Mesodermal cell (in vitro differentiated cells): ENCODE measurements at regions not wholly inside any gene's neighbourhood (a gene's known extent, or its start where the extent isn't known, plus 50 kb on each side); places are given as distances from the start of the nearest gene placed in this dataset.

Experiments used
- H3K27ac ChIP-seq: 2 replicates; pipeline ENCODE4 v1.7.0; 2013; ENCODE audit warnings: mild to moderate bottlenecking, low read depth, low read length, moderate library complexity; ENCODE audit not compliant: severe bottlenecking
- H3K36me3 ChIP-seq: 2 replicates; pipeline ENCODE4 v1.7.1; 2013; ENCODE audit warnings: mild to moderate bottlenecking, low read length, moderate library complexity; ENCODE audit not compliant: control insufficient read depth, insufficient read depth
- H3K4me1 ChIP-seq: one replicate; pipeline ENCODE4 v1.7.1; 2013; ENCODE audit warnings: mild to moderate bottlenecking, low read length; ENCODE audit not compliant: insufficient read depth, control insufficient read depth, poor library complexity, severe bottlenecking
- H3K4me3 ChIP-seq: 2 replicates; pipeline ENCODE4 v1.7.0; 2013; ENCODE audit warnings: low read length, control low read depth, mild to moderate bottlenecking; ENCODE audit not compliant: insufficient read depth, poor library complexity, severe bottlenecking; ENCODE audit errors: extremely low read depth
- H3K9me3 ChIP-seq: 2 replicates; pipeline ENCODE4 v1.7.1; 2013; ENCODE audit warnings: mild to moderate bottlenecking, low read length, moderate library complexity; ENCODE audit not compliant: control insufficient read depth
- WGBS, 2 experiments: methylation state at CpG; one replicate each; pipeline ENCODE4 v1.1.5; 2013; ENCODE audit warnings: missing lambda C conversion rate in 2 of 2; ENCODE audit not compliant: insufficient coverage in 2 of 2; 5-methylcytosine and 5-hydroxymethylcytosine counted together

DNA sequence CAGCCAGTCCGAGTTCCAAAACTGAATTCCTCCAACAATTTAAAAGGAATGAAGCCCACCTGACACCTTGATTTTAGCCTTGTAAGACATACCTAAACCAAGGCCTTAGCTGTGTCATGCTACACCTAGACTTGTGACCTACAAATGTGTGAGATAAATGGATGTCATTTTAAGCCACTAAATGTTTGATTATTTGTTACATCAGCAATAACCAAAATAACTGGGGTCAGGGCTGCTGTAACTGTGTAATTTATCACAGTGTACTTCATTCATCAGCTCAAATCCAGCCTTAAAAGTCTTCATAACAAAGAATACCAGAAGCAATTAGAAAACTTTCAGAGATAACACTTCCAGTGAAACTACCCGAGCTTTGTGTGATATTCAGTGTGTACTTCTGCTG, 673.0 kb upstream of the ANO3 start:
- H3K4me3 ChIP-seq: no peak overlapping the region
- no peak overlapping the region for H3K27ac ChIP-seq
- H3K4me1 ChIP-seq: no peaks in the 10 kb centered on the region
- H3K9me3 ChIP-seq: no peaks in the 10 kb centered on the region
- 83% methylated on average over 1 of the region's 2 CpGs; no CpG with 5 or more reads in 1 of the 2 experiments for WGBS, 2 experiments
- H3K36me3 ChIP-seq: no peaks in the 10 kb centered on the region

DNA sequence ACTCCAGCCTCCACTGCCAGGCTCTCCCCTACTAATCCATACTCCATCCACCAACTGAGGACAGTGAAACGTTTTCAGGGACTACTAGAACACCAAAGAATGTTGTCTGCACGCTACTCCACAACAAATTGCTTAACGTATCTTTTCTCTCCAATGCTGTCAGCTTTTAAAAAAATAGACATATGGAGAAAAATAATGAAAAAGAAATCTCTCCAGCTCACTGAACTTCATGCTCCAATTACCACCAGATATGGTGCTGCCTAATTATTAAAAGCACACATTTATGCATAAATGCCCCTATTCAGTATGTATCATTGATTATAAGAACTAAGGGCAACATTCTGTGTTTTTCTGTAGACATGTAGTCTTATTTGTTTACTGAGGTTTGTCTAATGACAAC, 672.2 kb upstream of the ANO3 start:
- H3K4me1 ChIP-seq: no peaks in the 10 kb centered on the region
- H3K4me3 ChIP-seq: no peak overlapping the region
- no peaks in the 10 kb centered on the region for H3K36me3 ChIP-seq
- H3K9me3 ChIP-seq: no peaks in the 10 kb centered on the region
- H3K27ac ChIP-seq: no peak overlapping the region
- WGBS, 2 experiments: no CpG with 5 or more reads among the region's 3 CpGs

DNA sequence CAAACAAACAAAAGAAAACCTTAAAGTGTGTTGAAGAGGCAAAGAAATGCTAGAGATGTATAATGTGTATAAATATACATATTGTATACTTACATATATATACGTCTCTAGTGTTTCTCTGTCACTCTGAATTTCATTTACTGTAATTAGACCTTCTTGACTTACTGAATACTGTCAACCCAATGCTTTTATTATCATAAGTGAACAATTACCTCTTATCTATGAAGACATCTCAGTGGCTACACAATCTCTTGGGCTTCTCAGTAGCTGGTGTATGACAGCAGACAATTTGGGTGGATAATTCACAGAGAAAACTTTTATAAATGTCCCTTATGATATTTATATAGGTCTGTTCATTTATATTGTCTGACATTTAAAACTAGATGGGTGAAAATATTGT, 664.1 kb upstream of the ANO3 start:
- no peak overlapping the region for H3K27ac ChIP-seq
- no peaks in the 10 kb centered on the region for H3K36me3 ChIP-seq
- WGBS, 2 experiments: no CpG with 5 or more reads among the region's 1 CpG
- H3K9me3 ChIP-seq: no peaks in the 10 kb centered on the region
- no peak overlapping the region for H3K4me3 ChIP-seq
- H3K4me1 ChIP-seq: no peaks in the 10 kb centered on the region

DNA sequence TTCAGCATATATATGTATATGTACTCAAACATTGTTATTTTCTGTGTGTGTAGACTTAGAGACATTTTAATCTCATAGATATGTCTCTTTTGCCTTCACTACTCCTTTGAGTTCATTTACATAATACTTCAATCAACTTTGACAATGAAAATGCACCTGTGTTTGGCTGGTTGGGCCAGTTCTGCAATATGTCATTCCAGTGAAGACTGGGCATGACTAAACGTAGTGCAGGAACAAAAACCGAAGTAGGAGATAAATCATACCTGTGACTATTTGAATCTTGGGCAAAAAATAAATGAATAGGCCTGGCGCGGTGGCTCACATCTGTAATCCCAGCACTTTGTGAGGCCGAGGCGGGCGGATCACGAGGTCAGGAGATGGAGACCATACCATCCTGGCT, 640.0 kb upstream of the ANO3 start:
- H3K4me1 ChIP-seq: no peaks in the 10 kb centered on the region

DNA sequence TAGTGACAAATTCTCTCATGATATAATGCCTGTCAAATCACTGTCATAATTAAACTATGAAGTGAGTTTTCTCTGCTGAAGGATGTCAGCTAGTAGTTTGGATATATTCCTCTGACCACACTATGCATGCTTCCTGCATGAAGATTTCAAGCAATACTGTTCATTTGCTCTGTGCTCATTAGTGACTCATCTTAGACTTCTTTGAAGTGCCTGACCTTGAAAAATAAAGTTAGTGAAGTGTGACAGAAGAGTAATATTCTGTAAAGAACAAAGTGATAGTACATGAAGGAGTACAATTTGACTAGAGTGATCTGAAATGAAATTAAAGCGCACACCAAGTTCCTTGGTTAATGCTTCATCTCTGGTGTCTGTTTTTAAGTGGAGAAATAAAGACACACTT, 629.5 kb upstream of the ANO3 start:
- Histone ChIP-seq H3K4me1 (no peaks in the 10 kb centered on the region), H3K36me3 (no peaks in the 10 kb centered on the region), H3K4me3 (no peak overlapping the region), H3K9me3 (no peaks in the 10 kb centered on the region), H3K27ac (no peak overlapping the region)
- WGBS, 2 experiments: 86 to 100% methylated on average over 1 of the region's 1 CpG

More for the DNA sequence above, 640.0 kb upstream of the ANO3 start:
- no peaks in the 10 kb centered on the region for H3K36me3 ChIP-seq
- H3K4me3 ChIP-seq: no peak overlapping the region
- H3K27ac ChIP-seq: no peak overlapping the region
- H3K9me3 ChIP-seq: no peaks in the 10 kb centered on the region
- 88 to 98% methylated on average over 6 to 7 of the region's 8 CpGs for WGBS, 2 experiments

DNA sequence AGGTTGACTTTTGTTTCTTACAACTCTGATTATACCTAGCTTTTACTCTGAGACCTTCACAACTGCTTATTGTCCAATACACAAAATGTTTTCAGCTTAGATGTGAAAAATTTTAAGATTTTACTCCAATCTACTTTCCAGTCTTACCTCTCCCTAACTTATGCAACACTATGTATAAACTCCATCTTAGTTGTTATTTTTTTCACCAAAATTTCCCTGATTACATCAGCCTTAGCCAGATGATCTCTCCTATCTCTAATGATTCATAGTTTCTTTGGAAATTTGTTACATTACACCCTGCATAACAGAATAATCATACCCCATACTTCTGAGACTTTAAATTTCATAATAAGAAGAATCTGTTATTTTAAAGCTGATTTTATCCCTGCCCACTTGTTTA, 621.0 kb upstream of the ANO3 start:
- no peak overlapping the region for H3K4me3 ChIP-seq
- no peak overlapping the region for H3K27ac ChIP-seq
- H3K9me3 ChIP-seq: no peaks in the 10 kb centered on the region
- no peaks in the 10 kb centered on the region for H3K4me1 ChIP-seq
- H3K36me3 ChIP-seq: no peaks in the 10 kb centered on the region

DNA sequence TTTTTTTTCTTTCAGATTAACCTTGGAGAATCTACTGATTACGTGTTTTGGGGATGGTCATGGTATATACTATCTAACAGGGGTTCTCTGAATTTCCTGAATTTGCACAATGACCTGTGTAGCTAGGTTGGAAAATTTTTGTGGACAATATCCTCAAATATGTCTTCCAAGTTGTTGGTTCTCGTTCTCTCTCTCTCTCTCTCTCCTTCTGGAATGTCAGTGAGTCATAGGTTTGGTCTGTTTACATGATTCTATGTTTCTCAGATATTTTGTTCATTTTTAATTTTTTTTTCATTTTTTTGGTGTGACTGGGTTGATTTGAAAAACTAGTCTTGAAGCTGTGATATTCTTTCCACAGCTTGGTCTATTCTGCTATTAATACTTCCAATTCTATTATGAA, 604.0 kb upstream of the ANO3 start:
- no peak overlapping the region for H3K27ac ChIP-seq
- H3K4me1 ChIP-seq: no peaks in the 10 kb centered on the region
- H3K4me3 ChIP-seq: no peak overlapping the region
- WGBS, 2 experiments: no CpG with 5 or more reads among the region's 2 CpGs
- H3K9me3 ChIP-seq: no peaks in the 10 kb centered on the region
- no peaks in the 10 kb centered on the region for H3K36me3 ChIP-seq

DNA sequence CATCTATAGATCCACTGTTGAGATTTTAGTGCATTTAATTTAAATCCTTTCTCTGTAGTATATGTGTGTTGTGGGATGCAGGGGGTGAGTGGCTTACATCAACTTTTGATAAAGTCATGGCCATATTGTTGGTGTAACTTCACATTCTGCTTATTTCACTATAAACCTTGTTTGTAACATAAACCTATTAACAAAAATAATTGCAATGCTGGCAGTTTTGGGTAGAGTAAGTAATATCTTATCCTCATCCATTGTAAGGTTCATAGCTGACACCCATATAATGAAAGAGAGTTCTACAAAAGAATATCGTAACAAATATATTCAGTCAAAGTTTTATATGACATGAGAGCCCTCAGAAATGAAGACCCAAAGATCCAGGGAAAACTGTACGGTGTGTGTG, 601.7 kb upstream of the ANO3 start:
- Histone ChIP-seq H3K27ac (no peak overlapping the region), H3K36me3 (no peaks in the 10 kb centered on the region), H3K4me3 (no peak overlapping the region), H3K4me1 (no peaks in the 10 kb centered on the region), H3K9me3 (no peaks in the 10 kb centered on the region)
- no CpG with 5 or more reads among the region's 2 CpGs for WGBS, 2 experiments

DNA sequence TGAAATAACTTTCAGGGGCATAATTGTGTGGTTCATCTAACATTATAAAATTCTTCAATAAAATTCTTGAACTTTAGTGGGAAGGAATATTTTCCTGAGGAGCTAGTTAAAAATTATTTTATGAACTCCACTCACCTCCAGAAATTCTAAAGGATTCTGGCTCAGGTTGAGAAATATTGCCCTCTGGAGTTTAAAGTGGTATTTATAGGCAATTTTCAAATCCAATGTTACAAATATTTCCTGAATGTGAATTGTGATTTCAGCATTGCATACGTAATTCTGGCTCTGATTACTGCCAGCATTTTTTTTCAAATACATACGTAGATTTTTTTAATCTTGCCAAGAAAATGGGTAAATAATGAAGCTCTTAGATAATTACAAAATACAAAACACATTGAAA, 598.2 kb upstream of the ANO3 start:
- no peaks in the 10 kb centered on the region for H3K9me3 ChIP-seq
- WGBS, 2 experiments: no CpG with 5 or more reads among the region's 2 CpGs
- H3K27ac ChIP-seq: no peak overlapping the region
- no peaks in the 10 kb centered on the region for H3K36me3 ChIP-seq
- H3K4me1 ChIP-seq: no peaks in the 10 kb centered on the region
- no peak overlapping the region for H3K4me3 ChIP-seq

DNA sequence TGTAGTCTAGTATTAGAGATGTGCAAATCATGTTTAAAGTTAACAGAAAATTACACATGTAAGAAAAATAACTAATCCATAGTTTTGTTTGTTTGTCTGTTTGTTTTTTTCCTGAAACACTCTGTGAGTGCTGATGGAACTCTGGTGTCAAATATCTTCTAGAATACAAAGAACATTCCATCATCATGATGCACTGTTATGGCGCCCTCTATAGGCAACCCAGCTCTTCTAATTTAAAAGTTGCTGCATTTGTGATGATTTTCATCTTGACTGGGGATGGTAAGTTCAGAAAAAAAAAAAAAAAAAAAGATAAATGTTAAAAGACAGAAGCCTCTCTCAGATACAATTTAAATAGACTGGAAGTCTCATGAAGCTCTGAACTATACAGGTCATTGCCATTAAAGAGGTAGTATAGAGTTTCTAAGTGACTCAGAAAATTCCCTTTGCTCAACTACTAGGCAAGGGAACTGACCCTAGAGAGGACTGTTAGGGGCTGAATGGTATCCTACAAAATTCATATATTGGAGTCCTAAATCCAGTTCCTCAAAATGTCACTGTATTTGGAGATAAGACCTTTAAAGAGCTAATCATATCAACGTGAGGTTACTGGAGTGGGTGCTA, 597.2 kb upstream of the ANO3 start:
- Histone ChIP-seq H3K36me3 (no peaks in the 10 kb centered on the region), H3K9me3 (no peaks in the 10 kb centered on the region), H3K27ac (no peak overlapping the region), H3K4me3 (no peak overlapping the region), H3K4me1 (no peaks in the 10 kb centered on the region)
- no CpG with 5 or more reads among the region's 2 CpGs for WGBS, 2 experiments

DNA sequence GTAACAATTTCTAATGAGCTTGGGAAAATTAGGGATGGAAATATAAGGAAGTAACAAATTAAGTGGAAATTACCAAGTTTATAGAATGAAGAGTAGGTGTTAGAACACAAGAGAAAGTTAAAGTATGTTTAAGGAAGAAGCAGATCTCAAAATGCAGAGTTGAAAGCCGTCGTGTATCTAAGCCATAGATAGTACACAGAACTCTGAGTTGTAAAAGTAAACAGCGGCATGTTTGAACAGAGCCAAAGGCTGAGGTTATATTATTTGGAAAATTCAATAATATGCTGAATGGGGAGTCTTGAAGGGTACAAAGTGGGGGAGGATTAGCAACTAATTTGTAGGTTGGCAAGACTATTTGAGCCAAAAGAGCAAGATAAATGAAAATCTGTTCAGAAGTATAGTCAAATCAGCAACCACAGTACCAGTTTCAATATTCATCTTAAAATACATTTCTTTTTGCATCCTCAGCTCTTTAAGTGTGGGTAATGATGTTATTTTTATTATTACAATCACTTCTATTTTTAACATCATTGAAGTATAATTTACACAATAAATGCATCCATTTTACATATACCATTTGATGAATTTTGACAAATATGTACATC, 594.8 kb upstream of the ANO3 start:
- Histone ChIP-seq H3K27ac (no peak overlapping the region), H3K9me3 (no peaks in the 10 kb centered on the region), H3K4me1 (no peaks in the 10 kb centered on the region), H3K36me3 (no peaks in the 10 kb centered on the region), H3K4me3 (no peak overlapping the region)
- 88 to 96% methylated on average over 2 to 3 of the region's 3 CpGs for WGBS, 2 experiments
